Parathyroid adenoma (tissue), 2 donors: ENCODE measurements at regions not wholly inside any gene's neighbourhood (a gene's known extent, or its start where the extent isn't known, plus 50 kb on each side); places are given as distances from the start of the nearest gene placed in this dataset.

ENCODE experiments used
- H2AFZ ChIP-seq: fragments of 300-600 bp; sonication (generic); one replicate; pipeline ENCODE4 v1.7.0; 2017; ENCODE audit warnings: antibody characterized with exemption, mild to moderate bottlenecking
- H3K27ac ChIP-seq: fragments of 300-600 bp; sonication (generic); one replicate; pipeline ENCODE4 v1.7.0; 2017
- H3K27me3 ChIP-seq: fragments of 300-600 bp; sonication (generic); one replicate; pipeline ENCODE4 v1.7.0; 2017; ENCODE audit warnings: low read length; ENCODE audit not compliant: control insufficient read depth, insufficient read depth
- H3K36me3 ChIP-seq: fragments of 300-600 bp; sonication (generic); one replicate; pipeline ENCODE4 v1.7.0; 2017; ENCODE audit warnings: low read length; ENCODE audit not compliant: control insufficient read depth, insufficient read depth
- H3K4me1 ChIP-seq: fragments of 300-600 bp; sonication (generic); one replicate; pipeline ENCODE4 v1.7.0; 2017; ENCODE audit warnings: control low read depth
- H3K4me2 ChIP-seq: fragments of 300-600 bp; sonication (generic); one replicate; pipeline ENCODE4 v1.7.0; 2017; ENCODE audit warnings: low read length
- H3K4me3 ChIP-seq: fragments of 300-600 bp; sonication (generic); one replicate; pipeline ENCODE4 v1.7.0; 2017; ENCODE audit warnings: low read depth, low read length
- H3K79me2 ChIP-seq: fragments of 300-600 bp; sonication (generic); one replicate; pipeline ENCODE4 v1.7.0; 2017; ENCODE audit warnings: control low read depth
- H3K9ac ChIP-seq: fragments of 300-600 bp; sonication (generic); one replicate; pipeline ENCODE4 v1.7.0; 2017; ENCODE audit warnings: mild to moderate bottlenecking
- H3K9me3 ChIP-seq: fragments of 300-600 bp; sonication (generic); one replicate; pipeline ENCODE4 v1.7.0; 2017; ENCODE audit warnings: low read length; ENCODE audit not compliant: control insufficient read depth
- CTCF ChIP-seq: fragments of 300-600 bp; sonication (generic); IDR thresholded peaks from one replicate; pipeline ENCODE4 v1.7.0; 2017; ENCODE audit warnings: antibody characterized with exemption, mild to moderate bottlenecking
- donor health status: primary hyperparathyroidism.

- H3K36me3 ChIP-seq: no peaks in the 10 kb centered on the region
- no peaks in the 10 kb centered on the region for H3K9me3 ChIP-seq
Measured at GRCh38 chr2:122843503-122843902, 1088.1 kb downstream of the TSN start.

GRCh38 chr2:122851161-122851560 lies 1095.7 kb downstream of the TSN start:
- Histone ChIP-seq H3K9ac (no peak overlapping the region), H3K36me3 (no peaks in the 10 kb centered on the region), H3K27ac (no peak overlapping the region), H3K4me2 (no peak overlapping the region), H3K9me3 (no peaks in the 10 kb centered on the region), H3K79me2 (no peaks in the 10 kb centered on the region), H3K4me3 (no peak overlapping the region), H3K27me3 (no peaks in the 10 kb centered on the region), H2AFZ (no peak overlapping the region), H3K4me1 (no peaks in the 10 kb centered on the region)
- TF ChIP-seq CTCF: no peak

More at GRCh38 chr2:122843503-122843902, 1088.1 kb downstream of the TSN start:
- Histone ChIP-seq H3K4me1 (no peaks in the 10 kb centered on the region), H3K27ac (no peak overlapping the region), H3K27me3 (no peaks in the 10 kb centered on the region), H3K4me2 (no peak overlapping the region), H3K79me2 (no peaks in the 10 kb centered on the region), H2AFZ (peak overlapping the region; percentile 5), H3K4me3 (no peak overlapping the region), H3K9ac (no peak overlapping the region)
- no peak for TF ChIP-seq CTCF

- H3K79me2 ChIP-seq: no peaks in the 10 kb centered on the region
- no peaks in the 10 kb centered on the region for H3K9me3 ChIP-seq
- no peaks in the 10 kb centered on the region for H3K4me1 ChIP-seq
- no peak overlapping the region for H3K9ac ChIP-seq
- TF ChIP-seq CTCF: no peak
- H2AFZ ChIP-seq: no peak overlapping the region
- no peaks in the 10 kb centered on the region for H3K27me3 ChIP-seq
- no peak overlapping the region for H3K4me3 ChIP-seq
- H3K4me2 ChIP-seq: no peak overlapping the region
- no peak overlapping the region for H3K27ac ChIP-seq
- H3K36me3 ChIP-seq: no peaks in the 10 kb centered on the region
Measured at GRCh38 chr2:122851972-122852531, 1096.6 kb downstream of the TSN start.

- no peak overlapping the region for H3K27ac ChIP-seq
- no peaks in the 10 kb centered on the region for H3K9me3 ChIP-seq
- H3K27me3 ChIP-seq: no peaks in the 10 kb centered on the region
- H2AFZ ChIP-seq: no peak overlapping the region
- no peak for TF ChIP-seq CTCF
- no peak overlapping the region for H3K4me2 ChIP-seq
- no peaks in the 10 kb centered on the region for H3K4me1 ChIP-seq
- H3K79me2 ChIP-seq: no peaks in the 10 kb centered on the region
- no peaks in the 10 kb centered on the region for H3K36me3 ChIP-seq
- H3K4me3 ChIP-seq: no peak overlapping the region
- H3K9ac ChIP-seq: no peak overlapping the region
Measured at GRCh38 chr2:122856696-122857095, 1101.2 kb downstream of the TSN start.

- H3K4me1 ChIP-seq: no peaks in the 10 kb centered on the region
- TF ChIP-seq CTCF: no peak
- H3K9me3 ChIP-seq: no peaks in the 10 kb centered on the region
- H3K4me3 ChIP-seq: no peak overlapping the region
- no peaks in the 10 kb centered on the region for H3K79me2 ChIP-seq
- H3K27me3 ChIP-seq: no peaks in the 10 kb centered on the region
- no peak overlapping the region for H3K4me2 ChIP-seq
- H3K36me3 ChIP-seq: no peaks in the 10 kb centered on the region
- no peak overlapping the region for H2AFZ ChIP-seq
- no peak overlapping the region for H3K9ac ChIP-seq
- no peak overlapping the region for H3K27ac ChIP-seq
Measured at GRCh38 chr2:122858075-122858702, 1102.7 kb downstream of the TSN start.
